Fibroblast of skin of left quadriceps (primary cell): ENCODE measurements at regions not wholly inside any gene's neighbourhood (a gene's known extent, or its start where the extent isn't known, plus 50 kb on each side); places are given as distances from the start of the nearest gene placed in this dataset.

Source experiments
- DNase-seq, 2 experiments: peaks; one replicate each; pipeline ENCODE4 v3.0.0-alpha.2; 2013; ENCODE audit warnings: low read depth in 2 of 2

DNA sequence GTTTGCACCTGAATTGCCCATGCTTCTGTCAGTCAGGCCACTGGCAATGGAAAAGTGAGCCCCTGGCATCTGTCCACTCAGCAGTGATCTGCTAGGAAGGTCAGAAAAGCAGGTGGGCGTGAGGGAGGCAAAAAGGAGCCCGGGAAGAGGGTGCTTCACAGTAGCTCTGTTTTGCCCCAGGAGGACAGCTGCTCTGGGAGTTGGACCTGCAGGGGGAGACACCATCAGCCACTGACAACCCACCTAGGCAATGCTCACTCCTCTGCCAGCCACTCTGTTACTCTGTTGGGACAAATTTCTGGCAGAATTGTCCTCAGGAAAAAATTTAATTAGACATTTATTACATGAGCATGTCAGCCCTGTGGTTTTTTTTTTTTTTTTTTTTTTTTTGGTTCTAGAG, 146.4 kb downstream of the LRIG2 start:
- no peak for DNase-seq

GRCh38 chr1:113219828-113220227, 146.8 kb downstream of the LRIG2 start:
- DNase-seq = no peak

DNA sequence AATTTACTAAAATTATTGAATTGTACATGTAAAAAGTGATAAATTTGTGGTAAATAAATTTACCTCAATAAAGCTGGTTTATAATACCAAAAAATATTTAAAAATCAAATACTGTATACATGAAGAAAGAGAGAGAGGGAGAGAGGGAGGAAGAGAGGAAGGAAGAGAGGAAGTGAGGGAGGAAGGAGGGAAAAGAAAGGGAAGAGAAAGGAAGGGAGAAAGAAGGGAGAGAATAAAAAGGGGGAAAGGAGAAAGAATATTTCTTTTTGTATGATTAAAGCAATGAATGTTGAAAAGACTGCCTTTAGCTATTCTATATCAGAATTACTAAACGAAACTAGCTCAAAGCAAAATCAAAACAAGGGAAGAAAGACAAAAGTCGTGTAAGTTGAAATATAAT, 150.0 kb downstream of the LRIG2 start:
- DNase-seq = no peak

DNA sequence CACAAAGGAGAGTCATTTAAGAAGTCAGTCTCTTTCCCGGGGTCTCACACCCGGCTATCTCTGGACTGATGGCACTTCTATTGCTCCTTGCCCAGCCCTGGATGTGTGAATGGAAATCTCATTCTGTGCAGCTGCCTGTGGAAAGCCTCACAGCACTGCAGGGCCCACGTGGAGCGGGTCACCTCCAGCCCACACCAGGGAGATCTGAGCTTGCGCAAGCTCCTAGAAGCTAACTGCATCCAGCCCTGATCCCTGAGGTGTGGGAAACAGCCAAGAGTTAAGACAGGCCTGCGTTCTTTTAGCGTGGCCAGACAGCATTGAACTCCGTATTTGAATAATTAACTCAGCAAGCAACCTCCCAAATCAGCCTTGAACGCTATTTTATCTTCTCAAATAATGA, 150.5 kb downstream of the LRIG2 start:
- no peak for DNase-seq

GRCh38 chr1:113226148-113226547, 153.2 kb downstream of the LRIG2 start:
- no peak for DNase-seq

DNA sequence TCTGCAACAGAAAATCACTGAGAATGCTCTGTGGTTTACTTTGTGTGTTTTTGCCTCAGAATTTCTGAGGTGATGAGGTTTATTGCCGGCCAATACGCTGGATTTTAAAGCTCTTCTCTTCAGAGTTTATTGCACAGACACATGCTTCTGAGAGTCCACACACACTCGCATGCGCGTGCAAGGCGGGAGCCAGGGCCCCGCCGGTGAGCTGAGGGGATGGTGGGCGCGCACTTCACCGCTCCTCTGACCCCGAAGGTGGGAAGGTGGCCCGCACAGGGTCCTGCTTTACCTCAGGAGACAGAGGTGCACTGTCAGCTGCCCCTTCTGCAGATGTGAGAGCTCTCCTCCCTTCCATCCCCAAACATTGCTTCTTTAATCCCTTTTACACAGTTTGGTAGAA, 158.4 kb upstream of the MAGI3 start:
- no peak for DNase-seq

DNA sequence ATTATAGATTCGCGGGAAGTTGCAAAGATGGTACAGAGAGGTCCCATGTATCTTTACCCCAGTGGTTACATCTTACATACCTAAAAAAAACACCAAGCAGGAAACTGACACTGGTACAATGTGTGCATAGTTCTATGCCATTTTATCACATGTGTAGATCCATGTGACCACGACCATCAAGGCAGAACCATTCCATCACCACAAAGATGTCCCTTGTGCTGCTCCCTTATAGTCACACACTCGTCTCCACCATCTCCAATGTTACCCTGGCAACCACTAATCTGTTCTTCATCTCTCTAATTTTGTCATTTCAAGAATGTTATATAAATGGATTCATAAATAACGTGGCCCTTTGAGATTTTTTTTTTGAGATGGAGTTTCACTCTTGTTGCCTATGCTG, 156.9 kb upstream of the MAGI3 start:
- DNase-seq = no peak

DNA sequence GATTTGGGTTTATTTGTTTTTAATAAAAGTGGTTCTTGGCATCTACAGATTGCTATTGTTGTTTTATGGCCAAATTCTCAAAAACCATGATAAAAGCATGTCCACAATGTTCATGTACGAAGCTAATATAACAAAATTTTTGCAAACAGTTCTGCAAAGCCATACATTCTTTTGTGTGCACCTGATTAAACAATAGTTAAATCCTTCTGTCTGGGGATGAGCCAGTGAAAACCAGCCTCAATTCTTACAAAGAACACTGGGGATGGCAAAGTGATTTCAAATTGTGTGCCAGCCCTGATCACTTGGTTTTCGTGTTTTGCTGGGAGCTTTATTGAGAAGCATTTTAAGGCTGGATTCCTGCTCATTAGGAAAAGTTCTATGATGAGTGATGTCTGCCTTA, 149.1 kb upstream of the MAGI3 start:
- no peak for DNase-seq

- DNase-seq = no peak
These were observed 147.8 kb upstream of the MAGI3 start for GRCh38 chr1:113242481-113242880.

DNA sequence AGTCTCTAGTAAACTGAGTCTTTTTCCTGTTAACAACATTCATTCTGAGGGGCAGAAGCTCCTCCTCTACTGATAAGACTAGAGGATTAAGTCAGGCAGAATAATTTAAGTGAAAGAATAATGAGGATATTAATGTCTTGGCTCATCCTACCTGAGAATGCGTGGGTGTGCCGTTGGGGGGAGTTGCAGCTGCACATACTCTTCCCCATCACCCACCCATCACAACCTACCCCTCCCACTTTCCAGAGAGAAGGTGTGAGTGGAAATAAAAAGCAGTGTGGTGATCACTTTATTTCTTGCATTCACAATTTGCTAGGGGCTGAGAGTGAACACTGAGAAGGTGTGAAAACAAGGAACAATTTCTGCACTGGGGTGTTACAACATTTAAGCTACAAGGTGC, 146.8 kb upstream of the MAGI3 start:
- DNase-seq = no peak

GRCh38 chr1:113244112-113244820, 146.0 kb upstream of the MAGI3 start:
- no peak for DNase-seq

- DNase-seq = no peak
These were observed 145.1 kb upstream of the MAGI3 start for GRCh38 chr1:113245252-113245651.

DNA sequence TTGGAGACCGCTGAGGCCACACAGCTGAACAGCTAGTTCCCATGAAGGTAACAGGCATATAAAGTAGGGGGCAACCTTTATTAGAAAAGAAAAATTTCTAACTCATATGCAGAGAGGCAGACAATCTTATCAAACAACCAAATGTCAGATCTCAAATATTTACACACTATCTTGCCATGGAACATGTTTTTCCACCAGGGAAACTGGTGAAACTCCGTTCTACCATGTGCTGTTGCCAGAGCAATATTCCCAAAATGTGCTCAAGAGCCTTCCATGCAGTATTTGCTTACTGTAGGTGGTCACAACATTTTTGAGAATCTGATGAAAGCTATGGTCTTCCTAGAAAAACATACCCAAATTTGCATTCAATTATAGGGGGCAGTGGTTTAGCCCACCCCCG, 143.4 kb upstream of the MAGI3 start:
- DNase-seq = no peak

GRCh38 chr1:113247355-113247754, 143.0 kb upstream of the MAGI3 start:
- DNase-seq = no peak

- no peak for DNase-seq
These were observed 142.5 kb upstream of the MAGI3 start for GRCh38 chr1:113247782-113248181.

GRCh38 chr1:113248494-113248893, 141.8 kb upstream of the MAGI3 start:
- no peak for DNase-seq

DNA sequence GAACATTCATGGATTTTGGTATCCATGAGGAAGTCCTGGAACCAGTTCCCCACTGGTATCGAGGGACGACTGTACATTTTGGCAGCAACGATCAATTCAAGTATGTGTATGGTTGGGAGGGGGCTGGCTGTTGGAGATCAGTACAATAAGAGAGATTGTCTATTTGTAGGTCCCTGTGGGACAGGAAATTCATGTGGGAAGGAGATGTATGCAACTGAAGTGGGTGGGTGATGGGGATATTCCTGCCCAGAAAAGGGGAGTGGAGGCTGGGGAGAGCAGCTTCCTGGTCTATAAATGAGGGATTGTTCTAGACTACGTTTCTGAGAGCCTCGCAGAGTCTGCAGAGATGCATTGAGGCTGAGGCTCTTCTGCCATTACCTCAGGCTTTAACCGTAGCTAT, 140.2 kb upstream of the MAGI3 start:
- DNase-seq = no peak

- DNase-seq = no peak
These were observed 138.1 kb upstream of the MAGI3 start for GRCh38 chr1:113252166-113252565.

GRCh38 chr1:113253187-113253586, 137.1 kb upstream of the MAGI3 start:
- no peak for DNase-seq

- no peak for DNase-seq
These were observed 136.7 kb upstream of the MAGI3 start for GRCh38 chr1:113253590-113253989.

DNA sequence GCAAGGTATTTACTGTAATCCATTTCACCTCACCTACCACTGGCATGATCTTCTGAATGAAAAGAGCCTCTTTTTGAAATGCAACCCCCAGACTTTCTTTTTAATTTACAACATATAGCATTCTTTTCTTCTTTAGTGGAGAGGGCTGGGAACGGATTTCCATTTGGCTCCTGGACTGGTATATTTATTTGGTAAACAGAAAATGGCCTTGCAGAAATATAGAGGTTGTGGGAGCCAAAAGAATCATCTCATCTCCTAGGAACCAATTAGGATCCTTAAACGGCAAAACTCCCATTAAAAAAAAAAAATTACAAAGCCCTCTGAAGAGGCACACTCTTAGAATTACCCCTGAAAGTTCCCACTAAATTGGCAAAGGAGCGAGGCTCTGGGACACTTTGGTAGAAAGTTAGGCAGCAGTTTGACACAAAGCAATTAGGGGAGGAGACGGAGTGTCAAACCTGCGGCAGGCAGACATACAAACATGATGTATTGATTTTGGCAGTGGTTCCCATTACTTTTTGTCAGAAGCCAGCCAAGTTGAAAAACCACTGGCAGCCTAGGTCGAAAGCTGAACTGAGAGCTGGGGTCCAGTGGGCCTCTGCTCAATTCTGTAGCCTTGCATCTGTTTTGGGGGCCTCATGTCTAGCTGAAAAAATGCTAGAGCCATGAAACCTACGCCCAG, 135.1 kb upstream of the MAGI3 start:
- DNase-seq = no peak

DNA sequence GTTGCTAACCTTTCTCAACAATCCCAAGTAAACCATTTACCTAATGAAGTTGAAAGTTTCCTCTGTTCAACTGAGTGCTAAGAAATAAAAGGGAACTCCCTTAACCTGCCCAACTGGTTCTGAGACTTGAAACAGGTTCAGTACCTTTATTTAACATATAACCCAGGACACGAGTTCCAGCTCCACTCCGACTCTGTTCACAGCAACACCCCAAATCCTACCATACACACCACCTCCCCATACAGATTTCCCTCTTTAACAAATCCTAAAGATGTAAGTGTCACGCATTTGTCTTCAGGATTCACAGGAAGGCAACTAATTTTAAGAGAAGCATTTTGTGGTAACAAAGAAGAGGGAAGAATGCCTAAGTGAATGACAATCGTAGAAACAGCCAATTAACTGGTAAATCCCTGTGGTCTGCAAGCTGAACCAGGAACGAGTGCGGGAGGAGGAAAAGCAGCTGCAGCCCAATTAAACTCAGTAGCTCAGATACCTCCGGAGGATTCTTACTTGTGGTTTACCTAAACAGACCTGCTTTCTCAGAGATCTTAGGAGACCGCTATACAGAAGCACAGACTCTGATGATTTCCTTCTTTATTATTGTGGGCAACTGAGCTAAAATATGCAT, 134.5 kb upstream of the MAGI3 start:
- no peak for DNase-seq

GRCh38 chr1:113256348-113256729, 134.0 kb upstream of the MAGI3 start:
- no peak for DNase-seq
